HG02763 (cell line): ENCODE measurements at regions not wholly inside any gene's neighbourhood (a gene's known extent, or its start where the extent isn't known, plus 50 kb on each side); places are given as distances from the start of the nearest gene placed in this dataset.

Experiments used
- ATAC-seq: cut with Tn5 transposase; IDR thresholded peaks from one replicate; pipeline ENCODE4 v1.9.1; 2021; ENCODE audit warnings: mild to moderate bottlenecking, moderate library complexity; ENCODE audit not compliant: unreplicated experiment

DNA sequence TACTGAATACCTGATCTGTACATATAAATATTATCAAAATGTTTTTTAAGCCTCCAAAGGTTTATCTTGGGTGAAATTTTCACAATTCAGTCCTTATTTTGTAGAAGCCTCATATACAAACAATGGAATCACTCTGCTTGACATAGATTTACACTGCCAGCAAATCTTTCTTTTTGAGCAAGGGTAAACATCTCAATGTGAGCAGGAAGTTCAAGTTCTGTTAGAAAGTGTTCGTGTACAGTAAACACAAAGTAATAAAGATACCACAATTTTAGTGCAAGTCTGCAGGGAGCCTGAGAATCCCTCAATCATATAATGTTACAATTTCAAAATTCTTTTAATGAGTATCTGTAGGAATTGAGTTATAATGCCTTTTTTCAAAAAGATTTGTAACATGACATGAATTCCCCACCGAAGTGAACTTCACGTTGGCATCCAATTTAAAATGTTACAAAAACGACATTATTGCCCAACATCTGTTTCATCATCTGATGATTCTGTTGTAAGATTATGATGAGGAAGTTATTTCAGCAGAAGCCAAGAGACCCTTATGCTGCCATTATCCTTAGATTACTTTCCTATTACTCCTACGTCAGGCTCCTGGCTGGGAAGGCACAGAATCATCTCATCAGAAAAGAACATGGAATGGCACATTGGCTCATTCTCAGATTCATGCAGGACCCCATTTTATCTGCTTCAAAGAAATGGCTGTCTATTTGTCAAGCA is 283.9 kb upstream of the ACVR2A start:
- ATAC-seq = no peak

DNA sequence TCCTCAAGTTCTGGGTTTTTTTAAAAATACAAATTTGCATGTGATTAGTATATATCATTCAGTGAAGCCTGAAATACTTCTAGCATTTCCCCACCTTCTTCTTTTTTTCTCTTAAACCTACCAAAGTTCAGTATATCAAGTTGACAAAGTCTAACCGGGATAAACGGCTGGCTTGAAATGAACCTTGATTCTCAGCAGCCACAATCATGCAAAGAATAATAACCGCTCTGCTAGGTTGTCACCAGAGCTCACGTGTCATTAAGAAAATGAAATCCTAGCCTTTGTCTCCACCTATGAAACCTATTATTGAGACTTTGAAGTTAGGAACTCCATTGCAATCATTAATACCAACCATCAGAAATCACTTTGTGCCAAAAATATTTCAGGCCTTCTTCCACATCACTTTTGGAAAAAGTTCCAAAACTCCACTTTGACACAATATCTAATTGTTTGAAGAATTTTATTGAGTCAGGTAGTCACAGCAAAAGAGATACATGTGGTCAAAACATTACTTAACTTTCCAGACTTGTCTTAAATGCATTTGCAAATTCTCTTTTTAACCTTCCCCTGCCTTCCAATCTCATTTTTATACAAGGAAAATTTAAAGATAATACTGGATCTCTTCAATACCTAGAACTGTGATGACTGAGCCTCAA is 285.6 kb upstream of the ACVR2A start:
- no peak for ATAC-seq

DNA sequence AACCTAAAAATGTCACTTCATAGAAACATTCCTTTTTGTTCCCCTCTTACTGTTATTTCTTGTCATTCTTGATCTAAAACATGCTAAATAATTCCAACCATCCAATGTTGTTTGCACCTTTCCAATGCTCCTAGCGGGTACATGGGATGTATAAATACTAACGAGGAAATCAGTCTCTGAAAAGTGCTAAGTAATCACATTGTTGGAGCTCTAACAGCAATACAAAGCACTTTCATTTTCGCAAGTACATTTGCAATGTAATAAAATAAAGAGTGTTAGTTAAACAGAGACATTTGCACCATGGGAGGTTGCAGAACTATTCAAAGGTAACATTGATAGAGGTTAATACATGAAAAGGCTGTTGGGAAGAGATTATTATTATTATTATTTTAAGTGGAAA is 286.2 kb upstream of the ACVR2A start:
- ATAC-seq = no peak

DNA sequence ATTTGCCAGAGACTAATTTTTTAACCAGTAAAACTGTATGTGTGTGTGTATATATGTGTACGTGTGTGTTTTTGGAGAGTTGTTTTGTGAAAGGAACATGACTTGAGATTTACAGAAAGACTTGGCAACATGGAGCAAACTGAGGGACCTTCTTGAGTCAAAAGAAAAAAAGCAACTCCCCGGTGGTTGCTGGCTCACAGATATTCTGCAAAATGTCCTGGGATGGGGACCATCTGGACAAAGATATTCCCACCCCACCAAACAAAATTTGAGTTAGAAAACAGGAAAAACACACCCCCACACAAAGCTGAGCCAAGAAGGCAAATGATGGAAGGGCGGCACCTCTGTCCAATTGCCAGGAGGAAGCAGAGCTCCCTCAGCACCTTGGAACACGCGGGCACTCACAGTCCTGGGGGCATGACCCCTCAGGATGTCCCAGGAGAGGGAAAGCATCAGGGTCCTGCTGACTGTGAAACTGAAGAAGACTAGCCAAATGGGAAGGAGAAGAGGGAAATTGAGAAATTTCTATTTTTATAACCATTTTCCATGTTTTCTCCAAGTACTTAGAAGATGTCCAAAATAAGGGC is 290.2 kb upstream of the ACVR2A start:
- no peak for ATAC-seq

DNA sequence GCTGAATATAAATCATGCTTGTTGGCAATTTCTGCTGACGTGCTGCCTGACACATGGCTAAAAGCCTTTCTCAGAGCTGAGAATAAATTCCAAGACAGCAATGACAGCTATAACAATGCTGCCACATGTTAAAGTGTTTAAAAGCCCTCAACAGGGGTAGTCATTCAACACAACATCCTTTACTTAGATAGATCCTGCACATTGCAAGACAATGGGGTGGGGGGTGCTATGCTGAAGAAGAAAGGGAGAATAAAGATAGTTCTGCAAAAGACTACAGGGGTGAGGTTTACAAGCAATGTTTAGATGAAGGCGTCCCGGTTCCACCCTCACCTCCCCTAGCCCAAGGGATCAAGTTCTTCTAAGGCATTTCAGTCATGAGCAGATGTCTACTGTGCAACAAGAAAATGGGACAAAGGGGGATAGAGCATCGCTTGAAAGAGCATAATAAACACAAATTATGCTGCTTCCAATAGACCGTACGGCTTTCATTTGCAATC is 291.0 kb upstream of the ACVR2A start:
- no peak for ATAC-seq

DNA sequence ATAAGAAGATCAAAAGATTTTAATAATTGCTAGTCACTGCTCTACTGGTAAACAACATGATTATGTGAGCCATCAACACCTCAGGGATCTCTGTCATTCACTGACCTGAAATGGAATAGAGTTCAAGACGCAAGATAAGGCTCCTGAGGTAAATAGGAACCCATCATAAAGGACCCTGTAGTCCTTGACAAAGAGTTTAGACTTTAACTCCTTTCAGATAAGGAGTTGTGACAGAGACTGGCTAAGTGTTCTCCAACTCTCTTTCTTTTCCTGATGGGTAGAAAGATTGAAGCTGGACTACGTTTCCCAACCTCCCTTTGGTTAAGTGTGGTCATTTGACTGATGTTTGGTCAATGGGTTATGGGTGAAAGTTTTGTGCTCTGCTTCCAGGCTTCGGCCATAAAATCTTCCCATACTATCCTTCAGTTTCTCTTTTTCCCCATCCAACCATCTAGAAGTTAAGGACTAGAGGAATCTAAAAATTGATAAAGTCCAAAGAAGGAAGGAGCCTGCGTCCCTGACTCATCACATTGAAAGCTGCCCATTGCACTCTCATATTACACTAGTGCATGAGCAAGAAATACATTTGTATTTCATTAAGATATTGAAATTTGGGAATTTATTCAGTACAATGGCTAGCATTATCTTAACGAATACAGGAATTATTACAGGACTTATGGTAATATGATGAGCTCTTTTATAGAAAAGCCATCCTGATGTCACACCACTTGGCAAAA is 293.7 kb upstream of the ACVR2A start:
- ATAC-seq = no peak

DNA sequence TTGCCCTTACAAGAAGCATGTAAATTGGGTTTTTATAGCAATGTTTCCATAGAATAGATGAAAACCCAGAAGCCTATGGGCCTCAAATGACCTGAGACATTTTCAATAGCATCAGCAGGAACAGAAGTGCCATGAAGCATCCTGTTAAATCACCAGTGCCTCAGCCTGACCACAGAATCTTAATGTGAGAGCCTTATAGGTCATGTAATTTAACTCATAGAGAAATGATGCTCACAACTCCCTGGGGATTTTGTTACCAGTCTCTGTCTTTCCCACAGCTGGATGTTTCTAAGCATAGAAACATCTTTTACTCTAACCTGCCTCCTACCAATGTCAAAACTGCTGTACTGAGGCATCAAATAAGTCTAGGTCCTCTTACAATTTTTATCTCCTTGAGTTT is 295.8 kb upstream of the ACVR2A start:
- ATAC-seq = no peak

GRCh38 chr2:147548451-147548850 is 296.4 kb upstream of the ACVR2A start:
- ATAC-seq = no peak

GRCh38 chr2:147547440-147547839 is 297.4 kb upstream of the ACVR2A start:
- ATAC-seq = no peak

GRCh38 chr2:147546109-147546508 is 298.7 kb upstream of the ACVR2A start:
- no peak for ATAC-seq

DNA sequence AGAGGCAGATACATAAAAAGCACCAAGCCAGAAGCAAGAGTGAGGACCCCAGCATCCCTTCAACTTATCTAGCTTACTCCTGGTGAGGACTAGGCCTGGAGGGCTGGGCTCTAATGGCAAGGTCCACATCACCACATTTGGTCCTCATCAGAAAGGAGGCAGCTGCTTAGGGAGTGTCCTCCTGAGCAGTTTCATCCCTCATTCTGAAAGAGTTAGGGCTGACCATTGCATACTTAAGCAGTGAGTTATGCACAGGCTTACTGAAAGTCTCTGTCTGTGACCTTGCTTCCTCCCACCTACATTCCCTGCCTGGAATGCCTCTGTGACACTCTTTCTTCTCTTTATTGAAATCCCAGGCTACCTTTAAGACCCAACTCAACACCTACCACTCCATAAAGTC is 301.8 kb upstream of the ACVR2A start:
- ATAC-seq = no peak

DNA sequence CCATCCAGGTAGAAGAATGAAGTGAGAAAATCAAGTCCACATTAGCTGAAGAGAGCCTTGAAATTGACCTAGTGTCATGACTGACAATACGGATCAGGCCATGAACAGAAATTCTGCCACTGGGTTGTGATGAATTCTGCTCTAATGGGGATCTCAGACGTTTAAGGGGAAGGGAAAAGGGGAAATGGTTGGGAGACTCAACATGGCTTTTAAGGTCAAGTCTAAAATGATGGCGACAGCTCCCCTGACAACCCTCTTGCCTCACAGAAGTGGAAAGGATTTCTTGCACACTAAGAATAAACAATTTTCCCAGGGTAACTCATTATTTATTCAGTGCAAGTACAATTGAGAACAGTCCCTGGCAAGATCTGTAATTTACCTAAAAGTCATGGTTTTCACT is 302.5 kb upstream of the ACVR2A start:
- no peak for ATAC-seq

DNA sequence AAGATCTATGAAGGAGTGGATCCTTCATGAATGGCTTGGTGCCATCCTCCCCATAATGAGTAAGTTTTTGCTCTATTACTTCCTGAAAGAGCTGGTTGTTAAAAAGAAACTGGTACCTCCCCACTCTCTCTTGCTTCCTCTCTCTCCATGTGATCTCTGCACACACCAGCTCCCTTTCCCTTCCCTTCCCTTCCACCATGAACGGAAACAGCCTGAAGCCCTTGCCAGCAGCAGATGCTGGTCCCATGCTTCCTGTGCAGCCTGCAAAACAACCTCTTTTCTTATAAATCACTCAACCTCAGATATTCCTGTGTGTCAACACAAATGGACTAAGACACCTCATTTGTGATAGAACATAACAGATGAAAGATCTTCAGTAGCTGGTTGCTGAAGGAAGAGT is 303.5 kb upstream of the ACVR2A start:
- no peak for ATAC-seq

GRCh38 chr2:147538821-147539220 is 306.0 kb upstream of the ACVR2A start:
- ATAC-seq = no peak

GRCh38 chr2:147538088-147538487 is 306.7 kb upstream of the ACVR2A start:
- ATAC-seq = no peak

DNA sequence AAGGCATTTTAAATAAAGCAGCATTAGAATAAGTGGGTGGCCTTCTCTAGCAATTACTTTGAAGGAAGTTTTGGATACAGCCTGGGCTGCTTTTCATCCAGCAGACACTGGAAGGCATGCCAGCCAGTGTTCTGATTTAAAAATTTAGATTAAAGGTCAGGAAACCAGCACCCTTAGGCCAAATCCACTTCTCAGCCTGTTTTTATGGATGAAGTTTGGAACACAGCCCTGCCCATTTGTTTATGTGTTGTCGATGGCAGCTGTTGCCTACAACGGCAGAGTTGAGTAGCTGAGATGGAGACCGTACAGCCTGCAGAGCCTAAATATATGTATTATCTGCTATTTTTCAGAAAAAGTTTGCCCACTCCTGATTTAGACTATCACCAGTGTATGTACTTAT is 313.6 kb upstream of the ACVR2A start:
- no peak for ATAC-seq

DNA sequence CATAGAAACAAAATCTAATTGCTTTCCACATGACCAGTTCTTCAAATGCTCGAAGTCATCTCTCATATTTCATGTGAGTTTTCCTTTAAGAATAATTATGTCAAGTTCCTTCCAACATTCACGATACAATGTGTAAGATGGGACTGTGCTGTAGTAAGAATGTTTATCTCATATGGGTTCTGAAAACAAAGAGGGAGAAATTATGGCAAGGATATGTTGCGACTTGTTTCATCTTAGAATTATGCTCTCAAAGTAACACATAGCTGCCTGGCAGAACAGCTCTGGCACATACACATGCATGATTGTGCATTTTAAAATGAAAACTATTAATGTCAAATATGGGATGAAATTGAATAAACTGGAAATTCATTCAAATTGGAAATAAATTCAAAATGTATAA is 314.8 kb upstream of the ACVR2A start:
- ATAC-seq = no peak

GRCh38 chr2:147525819-147526489 is 318.9 kb upstream of the ACVR2A start:
- ATAC-seq = no peak

GRCh38 chr2:147524912-147525311 is 319.9 kb upstream of the ACVR2A start:
- no peak for ATAC-seq

DNA sequence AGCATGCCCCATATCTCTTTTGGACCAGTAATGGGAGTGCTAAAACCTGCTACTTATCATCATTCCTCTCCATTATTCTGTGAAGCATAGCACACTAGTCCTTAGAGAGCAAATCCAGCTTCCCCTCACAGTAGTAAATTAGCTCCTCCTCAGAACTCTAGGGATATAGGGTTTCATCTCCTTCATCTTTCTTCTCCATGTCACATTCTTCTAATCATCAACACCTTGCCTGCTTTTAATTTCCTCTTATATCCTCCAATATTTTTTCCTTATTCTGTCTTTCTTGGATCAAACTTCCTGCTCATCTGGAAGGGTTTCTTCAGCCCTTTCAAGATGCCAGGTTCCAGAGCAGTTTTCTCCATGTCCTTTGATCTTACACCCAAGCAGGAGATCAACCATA is 321.4 kb upstream of the ACVR2A start:
- no peak for ATAC-seq

- no peak for ATAC-seq
Observed at GRCh38 chr2:147521936-147522335, 322.9 kb upstream of the ACVR2A start.
